ENCODE measurements at regions not wholly inside any gene's neighbourhood (a gene's known extent, or its start where the extent isn't known, plus 50 kb on each side); places are given as distances from the start of the nearest gene placed in this dataset.

DNA sequence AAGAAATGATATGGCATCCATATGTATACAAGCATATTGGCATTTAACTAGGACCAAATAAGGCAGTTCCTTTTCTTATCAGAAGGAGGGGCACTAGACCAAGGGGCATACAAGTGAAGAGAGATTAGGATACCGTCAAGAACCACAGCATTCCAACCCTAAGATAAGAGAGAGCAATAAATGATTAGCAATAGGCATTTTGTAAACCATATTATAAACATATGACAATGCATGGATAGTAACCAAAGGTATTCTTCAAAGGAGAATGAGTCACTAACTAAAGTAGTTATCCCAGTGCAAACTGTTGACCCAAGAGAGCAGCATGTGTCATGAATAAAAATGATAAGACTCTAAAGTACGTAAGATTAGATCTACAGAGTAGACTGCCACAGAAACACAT is 500.9 kb upstream of the HTR2A start:
- ATAC-seq (no peak), DNase-seq (no peak)
- Mint-ChIP-seq H3K9me3 (ENCODE audit: low read depth) (peaks cover 2% of the 10 kb centered on the region), H3K4me3 (no peak overlapping the region), H3K27ac (no peak overlapping the region), H3K36me3 (no peaks in the 10 kb centered on the region), H3K27me3 (no peaks in the 10 kb centered on the region), H3K4me1 (no peaks in the 10 kb centered on the region)
- CTCF ChIA-PET, result no interaction called here

DNA sequence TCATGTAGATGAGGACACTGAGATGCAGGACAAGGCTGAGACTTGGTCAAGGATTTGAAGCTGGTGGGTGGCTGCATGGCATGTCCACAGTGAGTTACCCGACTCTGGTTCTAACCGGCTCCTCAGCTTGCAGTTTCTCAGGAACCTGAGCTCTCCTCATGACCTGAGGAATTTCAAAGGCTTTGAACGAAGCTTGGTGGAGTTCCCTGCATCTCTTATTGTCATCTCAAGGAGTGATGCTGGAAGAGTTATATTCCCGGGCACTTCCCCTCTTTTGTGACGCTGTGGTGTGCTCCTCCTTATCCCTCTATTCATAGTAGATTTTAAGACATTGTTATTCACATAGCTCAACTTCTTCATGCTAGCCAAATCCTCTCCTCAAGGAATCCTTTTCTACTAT is 500.1 kb upstream of the HTR2A start:
- DNase-seq (no peak), ATAC-seq (no peak)
- H3K27me3 Mint-ChIP-seq, result no peaks in the 10 kb centered on the region
- H3K4me3 Mint-ChIP-seq, result no peak overlapping the region
- peaks cover 2% of the 10 kb centered on the region for H3K9me3 Mint-ChIP-seq (ENCODE audit: low read depth)
- H3K36me3 Mint-ChIP-seq, result no peaks in the 10 kb centered on the region
- H3K27ac Mint-ChIP-seq, result no peak overlapping the region
- no peaks in the 10 kb centered on the region for H3K4me1 Mint-ChIP-seq
- CTCF ChIA-PET, result interaction anchor here (0.5 kb wide), 1 partner anchor 23 kb away, joined by 3 read pairs; no protein-coding TSS in a partner anchor

DNA sequence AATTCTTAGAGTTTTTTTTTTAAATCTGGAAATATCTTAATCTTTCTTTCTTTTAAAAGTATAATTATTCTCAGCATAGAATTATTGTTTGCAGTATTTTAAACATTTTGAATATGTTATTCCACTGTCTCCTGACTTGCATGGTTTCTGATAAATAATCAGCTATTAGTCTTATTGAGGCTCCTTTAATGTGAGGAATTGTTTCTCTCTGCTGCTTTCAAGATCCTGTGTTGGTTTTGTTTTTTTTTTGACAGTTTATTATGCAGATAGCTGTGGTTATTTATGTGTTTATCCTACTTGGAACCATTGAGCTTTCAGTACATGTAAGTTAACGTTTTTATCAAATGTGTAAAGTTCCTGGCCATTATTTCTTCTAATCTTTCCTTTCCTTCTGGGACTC is 477.9 kb upstream of the HTR2A start:
- CTCF ChIA-PET, result no interaction called here
- no peak overlapping the region for H3K4me3 Mint-ChIP-seq
- H3K27ac Mint-ChIP-seq, result no peak overlapping the region
- no peaks in the 10 kb centered on the region for H3K36me3 Mint-ChIP-seq
- H3K9me3 Mint-ChIP-seq (ENCODE audit: low read depth), result peaks cover 9% of the 10 kb centered on the region
- DNase-seq (no peak), ATAC-seq (no peak)
- no peaks in the 10 kb centered on the region for H3K4me1 Mint-ChIP-seq
- H3K27me3 Mint-ChIP-seq, result no peaks in the 10 kb centered on the region

DNA sequence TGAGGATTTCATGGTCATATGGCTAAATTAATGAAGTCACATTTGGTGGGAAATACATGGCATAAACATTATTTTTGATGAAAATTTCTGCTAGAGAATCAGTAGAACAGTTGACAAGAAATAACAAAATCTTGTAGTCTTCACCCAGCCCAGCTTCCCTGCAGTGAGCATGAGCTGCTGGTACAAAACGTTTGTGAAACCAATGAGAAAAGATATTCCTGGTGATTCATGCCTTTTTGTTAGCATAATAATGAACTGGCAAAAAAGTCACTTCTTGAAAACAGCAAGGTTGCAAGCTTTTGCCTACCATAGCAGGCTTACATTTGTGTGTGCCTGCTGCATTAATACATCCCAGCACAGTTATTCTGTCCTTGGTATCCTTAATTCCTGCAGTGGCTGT is 475.9 kb upstream of the HTR2A start:
- DNase-seq, result no peak
- Mint-ChIP-seq H3K4me1 (no peaks in the 10 kb centered on the region), H3K9me3 (ENCODE audit: low read depth) (peaks cover 12% of the 10 kb centered on the region), H3K27ac (no peak overlapping the region), H3K36me3 (no peaks in the 10 kb centered on the region), H3K4me3 (no peak overlapping the region), H3K27me3 (no peaks in the 10 kb centered on the region)
- ATAC-seq, result no peak
- CTCF ChIA-PET, result no interaction called here

DNA sequence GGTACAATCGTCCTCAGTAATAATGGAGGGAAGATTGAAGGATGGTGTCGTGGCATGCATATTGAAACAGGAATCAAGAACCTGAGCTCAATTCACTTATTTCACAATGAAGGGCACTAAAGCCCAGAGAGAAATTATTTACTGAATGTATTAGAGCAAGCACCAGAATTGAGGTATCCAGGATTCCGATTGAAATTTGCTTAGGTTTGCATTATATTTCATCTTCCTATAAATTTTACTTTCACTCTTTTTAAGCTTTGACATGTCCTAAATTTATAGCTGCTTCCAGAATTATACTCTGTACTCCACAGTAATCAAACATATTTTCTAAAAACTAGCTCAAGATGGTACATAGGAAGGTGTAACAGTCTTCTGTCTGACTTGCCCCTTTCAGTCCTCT is 454.9 kb upstream of the HTR2A start:
- no peak for DNase-seq
- no peaks in the 10 kb centered on the region for H3K9me3 Mint-ChIP-seq (ENCODE audit: low read depth)
- no peaks in the 10 kb centered on the region for H3K27me3 Mint-ChIP-seq
- no peak overlapping the region for H3K27ac Mint-ChIP-seq
- no peaks in the 10 kb centered on the region for H3K36me3 Mint-ChIP-seq
- no peaks in the 10 kb centered on the region for H3K4me1 Mint-ChIP-seq
- H3K4me3 Mint-ChIP-seq, result no peak overlapping the region
- ATAC-seq, result no peak
- CTCF ChIA-PET, result no interaction called here

DNA sequence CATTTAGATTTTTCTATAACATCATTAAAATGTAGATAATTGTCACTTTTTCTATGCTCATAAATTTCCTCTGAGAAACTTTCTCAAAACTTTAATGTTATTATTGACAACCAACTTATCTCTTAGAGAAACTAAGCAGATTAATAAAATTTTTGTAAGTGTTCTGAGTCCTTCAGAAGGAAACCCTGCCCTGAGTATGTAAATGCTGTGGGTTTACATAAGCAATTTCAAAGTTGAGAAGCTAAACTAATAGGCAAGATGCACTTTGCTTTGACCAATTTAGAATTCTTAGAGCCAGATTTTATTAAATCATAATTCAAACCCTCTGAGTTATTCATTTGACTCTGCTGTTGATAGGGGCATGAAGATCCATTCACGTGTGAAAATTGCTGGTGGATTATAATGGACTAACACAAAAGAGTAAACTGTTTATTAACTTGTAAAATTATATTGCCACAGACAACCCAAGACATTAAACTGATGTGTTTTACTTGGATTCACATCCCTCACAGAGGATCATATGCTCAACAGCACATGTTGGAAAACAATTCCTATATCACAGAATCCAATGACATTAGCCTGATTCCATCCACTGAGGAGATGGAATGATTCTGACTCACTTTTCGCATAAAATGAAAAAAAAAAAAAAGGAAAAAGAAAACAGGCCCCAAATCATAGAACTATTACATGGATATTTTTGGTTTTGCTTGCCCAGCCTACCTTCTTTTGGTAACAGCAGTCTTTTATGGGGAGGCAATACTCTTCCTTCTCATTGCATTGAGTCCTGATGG is 453.7 kb upstream of the HTR2A start:
- Mint-ChIP-seq H3K27me3 (no peaks in the 10 kb centered on the region), H3K36me3 (no peaks in the 10 kb centered on the region), H3K4me1 (no peaks in the 10 kb centered on the region), H3K9me3 (ENCODE audit: low read depth) (no peaks in the 10 kb centered on the region), H3K27ac (no peak overlapping the region), H3K4me3 (no peak overlapping the region)
- no peak for DNase-seq
- CTCF ChIA-PET, result interaction anchor here (0.7 kb wide), 1 partner anchor 498 kb away, joined by 3 read pairs; no protein-coding TSS in a partner anchor
- ATAC-seq, result no peak

DNA sequence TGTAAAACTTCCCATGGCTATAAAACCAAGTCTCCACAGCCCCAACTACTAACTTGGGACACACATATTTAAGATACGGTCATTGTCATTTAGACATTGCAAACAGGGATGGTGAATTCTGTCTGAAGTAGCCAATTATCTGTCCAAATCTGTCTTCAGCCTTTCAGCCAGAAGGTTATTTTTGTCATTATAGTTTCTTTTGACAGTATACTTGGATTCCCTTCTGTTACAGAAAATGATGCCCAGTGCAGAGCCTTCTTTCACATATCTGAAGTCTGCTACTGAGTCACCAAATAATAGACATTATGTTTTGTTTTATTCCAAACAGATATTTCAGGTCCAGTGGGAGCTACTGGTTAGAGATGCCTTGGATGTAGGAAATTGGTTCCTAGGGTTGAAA is 452.4 kb upstream of the HTR2A start:
- ATAC-seq, result no peak

DNA sequence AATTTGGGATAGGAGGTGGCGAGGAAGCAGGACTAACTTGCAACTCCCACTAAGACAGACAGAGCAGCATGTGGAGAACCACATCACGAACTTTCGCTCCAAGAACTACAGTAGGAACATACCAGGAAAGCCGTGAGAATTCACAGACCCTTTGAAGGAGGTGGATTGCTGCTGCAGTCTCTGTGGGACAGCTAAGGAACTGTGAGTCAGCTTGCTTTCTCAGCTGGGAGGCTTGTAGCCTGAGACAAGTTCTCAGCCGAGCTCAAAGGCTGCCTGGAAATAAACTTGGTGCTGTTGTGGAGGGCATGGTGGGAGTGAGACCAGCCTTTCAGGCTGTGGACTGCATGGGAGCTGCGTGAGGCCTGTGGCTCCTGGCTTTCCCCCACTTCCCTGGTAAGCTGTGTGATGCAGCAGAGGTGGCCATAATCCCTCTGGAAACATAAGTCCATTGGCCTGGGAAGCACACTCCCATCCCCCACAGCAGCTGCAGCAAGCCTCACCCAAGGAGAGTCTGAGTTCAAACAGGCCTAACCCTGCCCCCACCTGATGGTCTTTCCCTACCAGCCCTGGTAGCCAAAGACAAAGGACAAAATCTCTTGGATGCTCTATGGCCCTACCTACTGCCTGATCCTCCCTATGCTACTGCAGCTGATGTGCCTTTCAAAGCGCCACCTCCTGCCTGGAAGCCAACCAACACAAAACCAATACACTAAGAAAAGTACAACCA is 441.1 kb upstream of the HTR2A start:
- H3K36me3 Mint-ChIP-seq, result peaks cover 2% of the 10 kb centered on the region
- no peak overlapping the region for H3K4me3 Mint-ChIP-seq
- peaks cover 9% of the 10 kb centered on the region for H3K9me3 Mint-ChIP-seq (ENCODE audit: low read depth)
- no peaks in the 10 kb centered on the region for H3K27me3 Mint-ChIP-seq
- no peak overlapping the region for H3K27ac Mint-ChIP-seq
- CTCF ChIA-PET, result no interaction called here
- DNase-seq (no peak), ATAC-seq (no peak)
- H3K4me1 Mint-ChIP-seq, result no peaks in the 10 kb centered on the region

More for the DNA sequence above, 452.4 kb upstream of the HTR2A start:
- DNase-seq, result no peak
- Mint-ChIP-seq H3K36me3 (no peaks in the 10 kb centered on the region), H3K27ac (no peak overlapping the region), H3K4me3 (no peak overlapping the region), H3K27me3 (no peaks in the 10 kb centered on the region), H3K4me1 (no peaks in the 10 kb centered on the region), H3K9me3 (ENCODE audit: low read depth) (no peaks in the 10 kb centered on the region)
- CTCF ChIA-PET, result no interaction called here

DNA sequence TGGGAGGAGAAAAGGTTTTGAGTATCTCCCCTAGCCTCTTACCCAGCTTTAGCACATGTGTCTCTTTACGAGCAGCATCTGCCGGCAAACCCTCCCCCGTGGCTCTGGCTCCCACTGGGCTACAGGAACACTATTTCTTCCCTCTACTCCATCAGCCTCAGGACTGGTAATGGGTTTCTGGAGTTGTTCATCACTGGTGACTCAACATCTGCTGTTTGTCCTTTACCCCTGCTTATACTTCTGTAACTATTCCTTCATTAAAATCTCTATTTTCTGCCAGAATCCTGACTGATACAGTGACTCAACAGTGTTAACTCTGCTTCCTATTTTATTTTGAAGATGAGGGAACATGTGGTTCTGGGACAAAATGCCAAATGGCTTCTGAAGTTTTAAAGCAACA is 437.3 kb upstream of the HTR2A start:
- peaks cover 2% of the 10 kb centered on the region for H3K36me3 Mint-ChIP-seq
- CTCF ChIA-PET, result no interaction called here
- no peak for ATAC-seq
- no peak overlapping the region for H3K4me3 Mint-ChIP-seq
- no peak for DNase-seq
- peaks cover 2% of the 10 kb centered on the region for H3K9me3 Mint-ChIP-seq (ENCODE audit: low read depth)
- no peaks in the 10 kb centered on the region for H3K4me1 Mint-ChIP-seq
- H3K27me3 Mint-ChIP-seq, result no peaks in the 10 kb centered on the region
- H3K27ac Mint-ChIP-seq, result no peak overlapping the region

DNA sequence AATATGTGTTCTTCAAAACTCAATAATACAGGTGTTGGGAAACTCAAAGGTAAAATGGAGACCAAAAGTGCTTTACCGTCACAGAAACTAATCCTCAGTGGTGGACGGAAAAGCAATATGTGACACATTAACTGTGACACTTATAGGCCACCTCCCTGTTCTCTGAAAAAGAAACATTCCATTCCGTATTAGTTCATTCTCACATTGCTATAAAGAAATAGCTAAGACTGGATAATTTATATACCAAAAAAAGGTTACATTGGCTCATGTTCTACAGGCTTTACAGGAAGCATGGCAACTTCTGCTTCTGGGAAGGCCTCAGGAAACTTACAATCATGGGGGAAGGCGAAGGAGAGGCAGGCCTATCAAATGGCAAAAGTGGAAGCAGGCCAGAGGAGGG is 435.3 kb upstream of the HTR2A start:
- no peaks in the 10 kb centered on the region for H3K4me1 Mint-ChIP-seq
- H3K4me3 Mint-ChIP-seq, result no peak overlapping the region
- no peaks in the 10 kb centered on the region for H3K27me3 Mint-ChIP-seq
- CTCF ChIA-PET, result no interaction called here
- H3K9me3 Mint-ChIP-seq (ENCODE audit: low read depth), result peaks cover 2% of the 10 kb centered on the region
- H3K27ac Mint-ChIP-seq, result no peak overlapping the region
- ATAC-seq (no peak), DNase-seq (no peak)
- H3K36me3 Mint-ChIP-seq, result peaks cover 2% of the 10 kb centered on the region

DNA sequence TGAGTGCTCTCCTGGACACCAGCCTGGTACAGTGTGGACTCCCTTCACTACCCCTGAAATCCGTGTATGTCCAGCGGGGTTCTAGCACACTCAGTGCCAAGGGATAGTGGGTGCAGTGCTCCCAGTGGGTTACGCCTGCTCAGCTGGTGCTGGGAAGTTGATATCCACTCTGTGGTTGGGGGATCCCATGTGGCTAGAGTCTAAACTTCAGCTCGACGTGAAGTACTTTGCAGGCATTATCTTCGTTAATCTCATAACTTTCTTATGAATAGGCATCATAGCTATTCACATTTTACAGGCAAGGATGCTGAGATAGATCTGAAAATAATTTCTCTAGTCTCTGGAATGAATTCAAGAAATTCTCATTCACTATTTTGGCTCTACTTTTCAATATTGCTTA is 433.2 kb upstream of the HTR2A start:
- H3K9me3 Mint-ChIP-seq (ENCODE audit: low read depth), result no peaks in the 10 kb centered on the region
- CTCF ChIA-PET, result no interaction called here
- DNase-seq, result no peak
- no peak overlapping the region for H3K27ac Mint-ChIP-seq
- H3K36me3 Mint-ChIP-seq, result no peaks in the 10 kb centered on the region
- no peaks in the 10 kb centered on the region for H3K4me1 Mint-ChIP-seq
- H3K4me3 Mint-ChIP-seq, result no peak overlapping the region
- no peak for ATAC-seq
- H3K27me3 Mint-ChIP-seq, result no peaks in the 10 kb centered on the region

DNA sequence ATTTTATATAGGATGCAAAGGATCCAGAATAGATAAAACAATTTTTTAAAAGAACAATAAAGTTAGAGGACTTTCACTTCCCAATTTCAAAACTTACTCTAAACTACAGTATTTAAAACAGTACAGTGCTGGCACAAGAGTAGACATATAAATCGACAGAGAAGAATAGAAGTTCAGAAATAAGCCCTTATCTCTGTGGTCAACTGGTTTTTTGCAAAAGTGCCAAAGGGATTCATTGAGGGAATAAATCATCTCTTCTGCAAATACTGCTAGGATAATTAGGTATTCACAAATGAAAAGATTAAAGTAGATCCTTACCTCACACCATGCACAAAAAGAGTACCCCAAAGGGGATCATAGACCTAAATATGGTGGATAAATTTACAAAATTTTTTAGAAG is 431.0 kb upstream of the HTR2A start:
- Mint-ChIP-seq H3K36me3 (no peaks in the 10 kb centered on the region), H3K4me1 (no peaks in the 10 kb centered on the region), H3K9me3 (ENCODE audit: low read depth) (no peaks in the 10 kb centered on the region), H3K4me3 (no peak overlapping the region), H3K27ac (no peak overlapping the region), H3K27me3 (no peaks in the 10 kb centered on the region)
- CTCF ChIA-PET, result no interaction called here
- no peak for ATAC-seq
- no peak for DNase-seq

DNA sequence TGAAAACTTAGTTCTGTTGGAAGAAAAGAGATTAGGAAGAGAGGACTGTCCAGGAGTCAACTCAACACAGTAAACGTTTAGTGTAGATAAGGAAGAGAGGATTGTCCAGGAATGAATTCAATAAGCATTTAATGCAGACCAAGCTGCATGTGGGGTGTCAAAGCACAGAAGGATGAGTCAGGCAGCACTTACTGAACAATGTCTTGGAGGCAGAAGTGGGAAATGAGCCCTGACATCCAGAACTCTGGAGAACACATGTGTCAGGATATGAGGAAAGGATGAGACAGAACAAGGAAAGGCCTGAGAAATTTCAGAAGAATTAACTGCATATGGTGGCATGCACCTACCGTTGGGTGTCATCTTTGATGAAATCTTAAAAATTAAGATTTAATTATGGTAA is 429.2 kb upstream of the HTR2A start:
- no peaks in the 10 kb centered on the region for H3K4me1 Mint-ChIP-seq
- H3K9me3 Mint-ChIP-seq (ENCODE audit: low read depth), result no peaks in the 10 kb centered on the region
- ATAC-seq, result no peak
- CTCF ChIA-PET, result interaction anchor here (0.7 kb wide), 1 partner anchor 100 kb away, joined by 4 read pairs; no protein-coding TSS in a partner anchor
- H3K36me3 Mint-ChIP-seq, result no peaks in the 10 kb centered on the region
- H3K27me3 Mint-ChIP-seq, result no peaks in the 10 kb centered on the region
- H3K4me3 Mint-ChIP-seq, result no peak overlapping the region
- DNase-seq, result no peak
- no peak overlapping the region for H3K27ac Mint-ChIP-seq

DNA sequence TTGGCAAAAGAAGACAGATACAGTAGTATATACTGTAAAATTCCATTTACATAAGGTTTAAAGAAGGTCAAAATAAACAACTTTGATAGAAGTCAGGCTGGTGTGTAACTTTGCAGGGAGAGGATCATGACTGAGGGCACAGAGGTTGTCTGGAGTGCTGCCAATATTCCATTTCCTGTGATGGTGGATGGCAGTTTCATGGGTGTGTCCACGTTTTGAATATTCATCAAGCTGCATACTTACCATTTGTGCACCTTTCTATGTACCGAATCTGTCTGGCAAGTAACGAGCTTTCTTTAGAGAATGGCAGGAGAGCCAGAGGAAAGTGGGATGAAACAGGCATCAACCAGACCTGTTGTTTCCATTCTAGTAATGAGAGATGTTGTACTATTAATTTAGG is 420.5 kb upstream of the HTR2A start:
- CTCF ChIA-PET, result no interaction called here
- ATAC-seq (no peak), DNase-seq (no peak)
- Mint-ChIP-seq H3K27ac (no peak overlapping the region), H3K27me3 (no peaks in the 10 kb centered on the region), H3K4me3 (no peak overlapping the region), H3K36me3 (no peaks in the 10 kb centered on the region), H3K4me1 (no peaks in the 10 kb centered on the region), H3K9me3 (ENCODE audit: low read depth) (no peaks in the 10 kb centered on the region)

Data from activated CD8-positive, alpha-beta memory T cell treated with anti-CD3 and anti-CD28 coated beads, Interleukin-2, amount 10 ng/mL, durations not matched to agents 7 days and 5 days (primary cell).